Endothelial cell of hepatic sinusoid (primary cell): ENCODE measurements at regions not wholly inside any gene's neighbourhood (a gene's known extent, or its start where the extent isn't known, plus 50 kb on each side); places are given as distances from the start of the nearest gene placed in this dataset.
"Not testable (repeated sequence)": the region's sequence is repeated elsewhere in the genome, so short reads cannot be mapped to it uniquely, and the experiment has no call there.

Experiments
- in situ Hi-C: cut with HindIII; loops from 2 replicates; pipeline ENCODE4 v1.10.0; 2017; ENCODE audit warnings: low sequenced_read_pairs

GRCh38 chr22:48633996-48634836 lies 1193.5 kb downstream of the BRD1 start:
- in situ Hi-C loops: no loop called here

- in situ Hi-C loops: no loop called here
Observed at GRCh38 chr22:48632646-48633246, 1194.9 kb downstream of the BRD1 start.

- in situ Hi-C loops: no loop called here
Observed at GRCh38 chr22:48631288-48631863, 1196.3 kb downstream of the BRD1 start.

- in situ Hi-C loops: no loop called here
Observed at GRCh38 chr22:48630848-48631247, 1196.8 kb downstream of the BRD1 start.

- in situ Hi-C loops: no loop called here
Observed at GRCh38 chr22:48630433-48630754, 1197.3 kb downstream of the BRD1 start.

GRCh38 chr22:48629631-48630432 lies 1197.8 kb downstream of the BRD1 start:
- in situ Hi-C loops: no loop called here

- in situ Hi-C loops: no loop called here
Observed at GRCh38 chr22:48628891-48629543, 1198.7 kb downstream of the BRD1 start.

- in situ Hi-C loops: no loop called here
Observed at GRCh38 chr22:48627966-48628365, 1199.7 kb downstream of the BRD1 start.

GRCh38 chr22:48627203-48627602 lies 1200.5 kb downstream of the BRD1 start:
- in situ Hi-C loops: no loop called here

GRCh38 chr22:48624401-48624800 lies 1203.3 kb downstream of the BRD1 start:
- in situ Hi-C loops: no loop called here

GRCh38 chr22:48622891-48623545 lies 1204.7 kb downstream of the BRD1 start:
- in situ Hi-C loops: no loop called here

- in situ Hi-C loops: no loop called here
Observed at GRCh38 chr22:48621085-48621484, 1206.6 kb downstream of the BRD1 start.

- in situ Hi-C loops: not testable (repeated sequence)
Observed at GRCh38 chr22:48620460-48620859, 1207.2 kb downstream of the BRD1 start.

GRCh38 chr22:48619721-48620120 lies 1208.0 kb downstream of the BRD1 start:
- in situ Hi-C loops: no loop called here

- in situ Hi-C loops: no loop called here
Observed at GRCh38 chr22:48618326-48618725, 1209.3 kb downstream of the BRD1 start.

GRCh38 chr22:48616656-48617055 lies 1211.0 kb downstream of the BRD1 start:
- in situ Hi-C loops: no loop called here

- in situ Hi-C loops: no loop called here
Observed at GRCh38 chr22:48615171-48616008, 1212.3 kb downstream of the BRD1 start.

- in situ Hi-C loops: no loop called here
Observed at GRCh38 chr22:48613566-48614200, 1214.0 kb downstream of the BRD1 start.
